ENCODE measurements at regions not wholly inside any gene's neighbourhood (a gene's known extent, or its start where the extent isn't known, plus 50 kb on each side); places are given as distances from the start of the nearest gene placed in this dataset.
A peak's percentile ranks its signal among the peaks of the same experiment; 100 is the strongest.
"Not testable (repeated sequence)": the region's sequence is repeated elsewhere in the genome, so short reads cannot be mapped to it uniquely, and the experiment has no call there.

- intact Hi-C loops (cut with DNase I) = loop anchor here (5.0 to 10.0 kb wide), 3 partner anchors 204 to 804 kb away; no protein-coding TSS in a partner anchor
Observed at GRCh38 chr1:200488375-200489165, 78.7 kb upstream of the ZNF281 start.

DNA sequence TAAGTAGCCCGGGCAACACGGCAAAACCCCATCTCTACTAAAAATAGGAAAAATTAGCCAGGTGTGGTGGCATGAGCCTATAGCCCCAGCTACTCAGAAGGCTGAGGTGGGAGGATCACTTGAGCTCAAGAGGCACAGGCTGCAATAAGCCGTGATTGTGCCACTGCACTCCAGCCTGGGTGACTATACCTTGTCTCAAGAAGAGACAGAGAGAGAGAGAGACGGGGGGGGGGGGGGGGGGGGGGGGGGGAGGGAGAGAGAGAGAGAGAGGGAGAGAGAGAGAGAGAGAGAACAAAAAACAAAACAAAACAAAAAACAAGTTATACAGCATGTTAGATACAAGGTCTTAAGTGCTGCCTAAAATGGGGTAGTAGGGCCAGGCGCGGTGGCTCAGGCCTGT is 77.8 kb upstream of the ZNF281 start:
- Histone ChIP-seq H3K4me1 (replicated peaks in 1 of 2) (no peaks in the 10 kb centered on the region), H3K36me3 (replicated peaks in 1 of 2) (no peaks in the 10 kb centered on the region), H3K4me3 (no peak overlapping the region), H3K27ac (no peak overlapping the region), H3K9me3 (replicated peaks in 1 of 3) (no peaks in the 10 kb centered on the region), H3K27me3 (peaks cover 4% of the 10 kb centered on the region)
- 61 to 73% (median 67%) methylated on average over 5 to 6 of the region's 6 CpGs for WGBS, 4 donors
- intact Hi-C loops (cut with DNase I) = loop anchor here (5.0 to 10.0 kb wide), 3 partner anchors 203 to 803 kb away; no protein-coding TSS in a partner anchor
- no peak for TF ChIP-seq POLR2A (IDR thresholded peaks at IDR 0.05)
- TF ChIP-seq, protein P1, sequence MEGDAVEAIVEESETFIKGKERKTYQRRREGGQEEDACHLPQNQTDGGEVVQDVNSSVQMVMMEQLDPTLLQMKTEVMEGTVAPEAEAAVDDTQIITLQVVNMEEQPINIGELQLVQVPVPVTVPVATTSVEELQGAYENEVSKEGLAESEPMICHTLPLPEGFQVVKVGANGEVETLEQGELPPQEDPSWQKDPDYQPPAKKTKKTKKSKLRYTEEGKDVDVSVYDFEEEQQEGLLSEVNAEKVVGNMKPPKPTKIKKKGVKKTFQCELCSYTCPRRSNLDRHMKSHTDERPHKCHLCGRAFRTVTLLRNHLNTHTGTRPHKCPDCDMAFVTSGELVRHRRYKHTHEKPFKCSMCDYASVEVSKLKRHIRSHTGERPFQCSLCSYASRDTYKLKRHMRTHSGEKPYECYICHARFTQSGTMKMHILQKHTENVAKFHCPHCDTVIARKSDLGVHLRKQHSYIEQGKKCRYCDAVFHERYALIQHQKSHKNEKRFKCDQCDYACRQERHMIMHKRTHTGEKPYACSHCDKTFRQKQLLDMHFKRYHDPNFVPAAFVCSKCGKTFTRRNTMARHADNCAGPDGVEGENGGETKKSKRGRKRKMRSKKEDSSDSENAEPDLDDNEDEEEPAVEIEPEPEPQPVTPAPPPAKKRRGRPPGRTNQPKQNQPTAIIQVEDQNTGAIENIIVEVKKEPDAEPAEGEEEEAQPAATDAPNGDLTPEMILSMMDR (IDR thresholded peaks at IDR 0.05) = no peak
- no peak for DNase-seq

More at GRCh38 chr1:200488375-200489165, 78.7 kb upstream of the ZNF281 start:
- DNase-seq = peak; percentile 56 to 83 (median 58)
- WGBS, 4 donors = 23 to 27% (median 26%) methylated on average over 15 of the region's 15 CpGs
- Histone ChIP-seq H3K4me3 (no peak overlapping the region), H3K27me3 (peaks cover 4% of the 10 kb centered on the region), H3K27ac (no peak overlapping the region), H3K36me3 (replicated peaks in 1 of 2) (no peaks in the 10 kb centered on the region), H3K4me1 (replicated peaks in 1 of 2) (no peaks in the 10 kb centered on the region), H3K9me3 (replicated peaks in 1 of 3) (no peaks in the 10 kb centered on the region)
- TF ChIP-seq, protein P1 (IDR thresholded peaks at IDR 0.05) = peak; percentile 73 to 85 (median 84)
- no peak for TF ChIP-seq POLR2A (IDR thresholded peaks at IDR 0.05)

DNA sequence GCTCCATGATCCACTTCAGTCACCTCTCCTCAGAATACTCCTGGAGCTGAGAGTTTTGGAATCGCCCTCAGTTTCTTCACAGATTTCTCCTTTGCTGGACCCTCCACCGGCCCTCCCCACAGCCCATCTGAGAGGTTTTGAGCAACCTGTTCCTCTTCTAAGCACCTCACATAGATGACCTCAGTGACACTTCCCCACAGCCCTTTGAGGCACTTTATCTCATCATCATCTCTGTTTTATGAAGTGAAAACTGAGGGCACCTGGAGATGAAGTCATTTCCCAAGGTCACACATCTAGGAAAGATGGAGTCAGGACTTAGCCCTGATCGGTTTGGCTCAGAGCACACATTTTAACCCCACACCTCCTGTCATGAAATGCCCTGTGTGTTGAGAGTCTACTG is 76.8 kb upstream of the ZNF281 start:
- no peaks in the 10 kb centered on the region for H3K9me3 ChIP-seq (replicated peaks in 1 of 3)
- H3K27me3 ChIP-seq = peaks cover 4% of the 10 kb centered on the region
- intact Hi-C loops (cut with DNase I) = loop anchor here (5.0 to 10.0 kb wide), 3 partner anchors 202 to 802 kb away; no protein-coding TSS in a partner anchor
- H3K36me3 ChIP-seq (replicated peaks in 1 of 2) = no peaks in the 10 kb centered on the region
- no peak for DNase-seq
- 41 to 69% (median 57%) methylated on average over 3 of the region's 3 CpGs for WGBS, 4 donors
- H3K4me3 ChIP-seq = no peak overlapping the region
- H3K27ac ChIP-seq = no peak overlapping the region
- TF ChIP-seq, protein P1 (IDR thresholded peaks at IDR 0.05) = no peak
- TF ChIP-seq POLR2A (IDR thresholded peaks at IDR 0.05) = no peak
- H3K4me1 ChIP-seq (replicated peaks in 1 of 2) = no peaks in the 10 kb centered on the region

GRCh38 chr1:200484438-200484946 is 74.7 kb upstream of the ZNF281 start:
- H3K4me1 ChIP-seq (replicated peaks in 1 of 2); H3K27me3 ChIP-seq; H3K27ac ChIP-seq; H3K36me3 ChIP-seq (replicated peaks in 1 of 2); DNase-seq; H3K4me3 ChIP-seq; H3K9me3 ChIP-seq (replicated peaks in 1 of 3): not testable (repeated sequence)
- WGBS, 4 donors = 74 to 86% (median 80%) methylated on average over 7 of the region's 7 CpGs
- intact Hi-C loops (cut with DNase I) = loop anchor here (10.0 kb wide), 2 partner anchors 200 to 800 kb away; no protein-coding TSS in a partner anchor

All from adrenal gland (tissue), 9 donors.